H1 (cell line): ENCODE measurements at regions not wholly inside any gene's neighbourhood (a gene's known extent, or its start where the extent isn't known, plus 50 kb on each side); places are given as distances from the start of the nearest gene placed in this dataset.

Experiments
- ATF2 ChIP-seq: IDR thresholded peaks from 2 replicates; pipeline ENCODE4 v1.6.1; 2012; ENCODE audit warnings: low read length, inconsistent platforms
- CTCF ChIP-seq, 3 experiments: IDR thresholded peaks; 1 replicate in 2 of 3; 2 replicates in 1 of 3; pipeline versions ENCODE4 v1.5.1 to v1.6.1; 2011; ENCODE audit warnings: low read length in 3 of 3, mild to moderate bottlenecking in 3 of 3, inconsistent platforms in 2 of 3, low read depth in 1 of 3, moderate library complexity in 1 of 3; ENCODE audit not compliant: insufficient read depth in 1 of 3; ENCODE audit errors: control extremely low read depth in 1 of 3
- EP300 ChIP-seq, 2 experiments: IDR thresholded peaks; 1 replicate in 1 of 2; 2 replicates in 1 of 2; pipeline ENCODE4 v1.6.1; 2011 to 2012; ENCODE audit warnings: low read depth in 2 of 2, low read length in 2 of 2, mild to moderate bottlenecking in 2 of 2, borderline replicate concordance in 1 of 2, inconsistent platforms in 1 of 2, moderate library complexity in 1 of 2
- EZH2 ChIP-seq: fragments of 200-600 bp; sonication (generic); IDR thresholded peaks from 2 replicates; pipeline ENCODE4 v1.7.1; 2012; ENCODE audit warnings: low read depth, mild to moderate bottlenecking, moderate library complexity, low read length, inconsistent platforms; ENCODE audit not compliant: severe bottlenecking
- FOSL1 ChIP-seq: IDR thresholded peaks from 2 replicates; pipeline ENCODE4 v1.6.1; 2011; ENCODE audit warnings: mild to moderate bottlenecking, low read depth, low read length, moderate library complexity; ENCODE audit not compliant: insufficient read depth
- MAX ChIP-seq: IDR thresholded peaks from 2 replicates; pipeline ENCODE4 v1.6.1; 2012; ENCODE audit warnings: inconsistent platforms
- POLR2A ChIP-seq, 2 experiments: IDR thresholded peaks; 1 replicate in 1 of 2; 2 replicates in 1 of 2; pipeline ENCODE4 v1.6.1; 2011; ENCODE audit warnings: low read depth in 2 of 2, low read length in 2 of 2, mild to moderate bottlenecking in 2 of 2; ENCODE audit errors: control extremely low read depth in 1 of 2
- POLR2AphosphoS5 ChIP-seq: IDR thresholded peaks from 2 replicates; pipeline ENCODE4 v1.6.1; 2011; ENCODE audit warnings: low read depth, low read length
- RFX5 ChIP-seq: IDR thresholded peaks from 2 replicates; pipeline ENCODE4 v1.6.1; 2011; ENCODE audit warnings: low read depth, low read length, improper control_type of control experiment, borderline replicate concordance
- TAF1 ChIP-seq: IDR thresholded peaks from 2 replicates; pipeline ENCODE4 v1.6.1; 2011; ENCODE audit warnings: mild to moderate bottlenecking, low read depth, low read length

- TF ChIP-seq EP300 (IDR thresholded peaks at IDR 0.05; ENCODE audit: borderline replicate concordance in 1 of 2, low read depth in 2 of 2, low read length in 2 of 2) (no peak), CTCF (IDR thresholded peaks at IDR 0.05; ENCODE audit: control extremely low read depth in 1 of 3, insufficient read depth in 1 of 3, low read depth in 1 of 3, low read length in 3 of 3) (no peak), ATF2 (no peak), RFX5 (no peak), EZH2 (no peak), POLR2AphosphoS5 (no peak), TAF1 (no peak), FOSL1 (no peak), POLR2A (IDR thresholded peaks at IDR 0.05; ENCODE audit: control extremely low read depth in 1 of 2, low read depth in 2 of 2, low read length in 2 of 2) (no peak), MAX (no peak)
Observed at GRCh38 chr12:91687052-91688017, 458.3 kb downstream of the BTG1 start.
